HG03135 (cell line): ENCODE measurements at regions not wholly inside any gene's neighbourhood (a gene's known extent, or its start where the extent isn't known, plus 50 kb on each side); places are given as distances from the start of the nearest gene placed in this dataset.
"Not testable (repeated sequence)": the region's sequence is repeated elsewhere in the genome, so short reads cannot be mapped to it uniquely, and the experiment has no call there.

Source experiments
- ATAC-seq: cut with Tn5 transposase; IDR thresholded peaks from one replicate; pipeline ENCODE4 v1.9.1; 2021; ENCODE audit warnings: mild to moderate bottlenecking, moderate library complexity; ENCODE audit not compliant: unreplicated experiment

GRCh38 chr4:156118507-156119220, 165.0 kb upstream of the CTSO start:
- ATAC-seq = no peak

DNA sequence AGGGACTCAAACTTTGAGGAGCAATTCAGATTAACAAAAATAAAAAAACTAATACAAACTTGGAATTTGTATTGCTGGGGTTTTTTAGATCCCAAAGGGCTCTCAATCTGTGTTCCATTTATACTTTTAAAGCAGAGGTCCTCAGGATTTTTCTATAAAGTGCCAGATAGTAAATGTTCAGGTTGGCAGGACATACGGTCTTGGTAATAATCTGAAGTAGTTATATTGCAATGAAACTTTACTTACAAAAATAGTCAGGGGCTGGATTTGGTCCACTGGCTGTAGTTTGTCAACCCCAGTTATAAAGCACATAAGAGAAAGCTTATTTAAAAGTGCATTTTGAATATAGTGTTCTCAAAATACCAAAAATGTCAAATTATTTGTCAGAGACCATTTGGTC, 164.1 kb upstream of the CTSO start:
- ATAC-seq = no peak

GRCh38 chr4:156116991-156117390, 163.3 kb upstream of the CTSO start:
- no peak for ATAC-seq

GRCh38 chr4:156113138-156113765, 159.6 kb upstream of the CTSO start:
- ATAC-seq = no peak

DNA sequence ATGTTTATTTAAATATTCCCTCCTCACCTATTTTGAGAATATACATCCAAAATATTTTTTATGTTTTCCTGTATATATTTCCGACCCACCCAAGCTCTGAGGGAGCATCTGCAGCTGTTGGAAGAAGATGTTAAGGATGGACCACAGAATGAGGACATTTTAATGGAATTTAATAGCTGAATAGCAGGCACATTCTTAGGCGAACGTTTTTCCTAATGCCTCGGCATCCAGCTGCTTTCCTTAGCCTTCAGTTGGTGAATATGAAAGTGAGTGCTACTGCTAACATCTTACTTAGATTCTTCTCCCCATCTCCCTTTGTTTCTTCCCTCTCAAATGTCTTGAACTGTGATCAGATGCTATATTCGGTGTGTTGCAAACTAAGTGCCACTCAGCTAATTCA, 158.0 kb upstream of the CTSO start:
- ATAC-seq = no peak

DNA sequence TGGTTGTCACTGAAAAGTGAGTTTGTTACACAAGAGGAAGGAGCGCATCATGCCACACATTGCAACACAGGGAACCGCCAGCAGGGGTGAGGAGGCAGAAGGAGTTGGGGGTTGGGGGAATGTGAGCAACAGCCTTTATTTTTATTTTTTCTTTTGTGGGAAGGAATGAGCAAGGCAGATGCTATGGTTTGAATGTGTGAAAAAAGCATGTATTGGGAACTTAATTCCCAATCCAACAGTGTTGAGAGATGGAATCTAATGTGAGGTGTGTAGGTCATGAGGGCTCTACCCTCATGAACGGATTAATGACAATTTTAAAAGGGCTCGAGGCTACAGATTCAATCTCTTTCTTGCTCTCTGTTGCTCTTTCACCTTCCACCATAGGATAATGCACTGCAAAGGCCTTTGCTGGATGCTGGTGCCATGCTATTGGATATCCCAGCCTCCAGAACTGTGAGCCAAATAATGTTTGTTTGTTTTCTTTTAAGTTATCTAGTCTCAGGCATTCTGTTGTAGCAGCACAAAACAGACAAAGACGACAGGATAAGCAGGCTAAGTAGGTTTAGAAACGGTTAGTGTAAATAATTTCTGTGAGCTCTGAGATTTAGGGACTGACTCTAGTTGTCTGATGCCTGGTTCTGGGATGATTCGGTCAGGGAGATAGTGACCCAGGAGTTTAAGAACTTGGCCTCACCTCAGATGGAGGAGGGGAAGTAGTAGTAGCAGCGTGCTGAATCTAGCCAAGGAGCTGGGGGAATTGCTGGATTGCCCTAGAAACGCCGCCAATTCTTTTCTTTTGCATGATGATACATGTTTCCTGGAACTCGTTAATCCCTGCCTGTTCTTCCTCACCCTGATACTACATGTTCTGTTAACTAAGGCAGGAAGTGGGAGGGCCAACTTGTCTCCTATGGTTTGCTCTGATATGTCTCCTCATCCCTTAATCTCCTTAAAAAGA, 156.6 kb upstream of the CTSO start:
- no peak for ATAC-seq

GRCh38 chr4:156109087-156109486, 155.4 kb upstream of the CTSO start:
- ATAC-seq = not testable (repeated sequence)

- no peak for ATAC-seq
These were observed 149.6 kb upstream of the CTSO start for GRCh38 chr4:156103311-156103710.

GRCh38 chr4:156102411-156102810, 148.7 kb upstream of the CTSO start:
- ATAC-seq = no peak

DNA sequence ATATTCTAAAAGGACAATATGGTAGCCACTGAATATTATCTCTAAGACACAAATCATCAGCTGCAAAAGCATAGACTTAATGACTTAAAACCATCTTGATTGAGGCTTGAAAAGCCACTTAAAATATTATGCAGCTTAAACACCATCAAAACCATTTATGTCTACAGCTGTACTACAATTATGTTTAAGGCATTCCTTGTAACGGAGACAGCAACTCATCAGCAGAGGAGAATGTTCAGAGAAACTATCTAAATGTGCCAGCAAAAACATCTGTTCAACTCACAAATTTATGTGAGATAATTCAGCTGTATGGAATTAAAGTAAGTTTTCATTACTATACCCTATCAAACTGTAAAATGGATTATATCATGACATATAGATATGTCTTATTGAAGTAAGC, 147.9 kb upstream of the CTSO start:
- ATAC-seq = no peak

DNA sequence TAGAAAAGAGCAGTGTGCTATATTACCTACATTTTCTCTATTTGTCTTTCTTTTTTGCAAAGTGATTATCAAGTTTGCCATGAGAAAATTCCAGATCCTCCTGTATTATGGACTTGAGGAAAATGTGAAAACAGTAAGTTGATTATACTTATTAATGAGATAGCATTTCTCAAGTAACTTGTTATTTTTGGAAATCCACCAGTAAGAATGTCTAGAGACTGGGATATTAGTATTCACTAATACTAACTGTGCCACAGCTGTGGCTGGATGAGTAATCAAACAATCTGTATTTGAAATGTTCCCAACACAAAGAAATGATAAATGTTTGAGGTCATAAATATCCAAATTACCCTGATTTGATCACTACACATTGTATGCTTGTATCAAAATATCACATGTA, 147.0 kb upstream of the CTSO start:
- ATAC-seq = no peak

- ATAC-seq = no peak
These were observed 145.1 kb upstream of the CTSO start for GRCh38 chr4:156098805-156099204.

DNA sequence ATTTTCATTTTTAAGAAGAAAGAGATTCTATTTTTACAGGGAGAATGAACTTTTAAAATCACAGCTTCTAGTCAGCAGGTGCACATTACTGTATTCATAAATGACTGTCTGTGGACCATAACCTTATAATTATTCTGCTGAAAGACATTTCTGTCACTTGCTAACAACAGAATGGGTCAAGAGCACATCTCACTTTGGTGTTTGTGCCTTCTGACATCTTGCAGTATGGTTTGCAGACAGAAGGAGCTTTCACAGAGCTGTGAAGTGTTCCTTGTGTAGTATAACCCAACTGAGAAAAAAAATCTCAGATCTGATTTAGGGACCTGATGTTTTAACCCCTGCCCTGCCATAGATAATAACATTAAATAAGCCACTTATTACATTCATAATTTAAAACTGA, 131.4 kb upstream of the CTSO start:
- no peak for ATAC-seq

DNA sequence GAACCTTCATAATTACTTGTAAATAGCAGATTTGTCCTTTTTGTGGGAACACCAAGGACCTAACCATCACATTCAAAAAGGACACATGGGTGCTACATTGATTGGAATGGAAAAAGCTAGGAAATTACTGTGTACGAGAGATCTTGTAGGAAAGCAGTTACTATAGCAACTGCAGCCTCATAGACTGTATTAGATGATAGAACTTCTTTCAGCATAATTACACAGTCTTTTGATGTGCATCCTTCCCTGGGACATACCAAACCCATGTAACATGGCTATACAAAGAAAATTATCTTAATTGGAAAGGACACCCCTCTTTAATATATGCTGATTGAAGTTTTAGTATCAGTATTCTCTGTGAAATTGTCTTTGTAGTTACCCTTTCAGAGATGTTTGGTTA, 130.7 kb upstream of the CTSO start:
- no peak for ATAC-seq

- ATAC-seq = no peak
These were observed 120.3 kb upstream of the CTSO start for GRCh38 chr4:156073976-156074375.

GRCh38 chr4:156060661-156061060, 107.0 kb upstream of the CTSO start:
- ATAC-seq = no peak

GRCh38 chr4:156053174-156053573, 99.5 kb upstream of the CTSO start:
- ATAC-seq = no peak

- no peak for ATAC-seq
These were observed 98.5 kb upstream of the CTSO start for GRCh38 chr4:156052116-156052515.

- ATAC-seq = no peak
These were observed 85.1 kb upstream of the CTSO start for GRCh38 chr4:156038772-156039171.

- no peak for ATAC-seq
These were observed 82.8 kb upstream of the CTSO start for GRCh38 chr4:156036496-156036895.

- ATAC-seq = no peak
These were observed 76.0 kb upstream of the CTSO start for GRCh38 chr4:156029691-156030090.

DNA sequence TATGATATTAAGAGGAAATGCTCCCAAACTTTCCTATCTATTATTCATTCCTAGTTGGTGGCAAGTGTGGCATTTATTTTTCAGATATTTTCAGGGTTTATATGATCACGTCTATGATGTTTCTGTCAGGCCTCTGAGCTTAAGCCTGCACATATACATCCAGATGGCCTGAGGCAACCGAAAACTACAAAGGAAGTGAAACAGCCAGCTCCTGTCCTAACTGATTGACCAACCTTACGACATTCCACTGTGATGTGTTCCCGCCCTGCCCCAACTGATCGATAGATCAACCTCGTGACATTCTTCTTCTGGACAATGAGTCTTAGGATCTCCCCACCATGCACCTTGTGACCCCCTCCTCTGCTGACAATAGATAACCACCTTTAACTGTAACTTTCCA, 67.6 kb upstream of the CTSO start:
- no peak for ATAC-seq
